M059J (cell line): ENCODE measurements at regions not wholly inside any gene's neighbourhood (a gene's known extent, or its start where the extent isn't known, plus 50 kb on each side); places are given as distances from the start of the nearest gene placed in this dataset.

Experiments used
- DNase-seq: peaks from one replicate; pipeline ENCODE4 v3.0.0-alpha.2; 2012; ENCODE audit warnings: low read depth

GRCh38 chr3:102599819-102600576, 165.2 kb downstream of the ZPLD1 start:
- DNase-seq = no peak

- no peak for DNase-seq
Observed at GRCh38 chr3:102605153-102605552, 170.3 kb downstream of the ZPLD1 start.

- DNase-seq = no peak
Observed at GRCh38 chr3:102608875-102609274, 174.1 kb downstream of the ZPLD1 start.

- DNase-seq = no peak
Observed at GRCh38 chr3:102614021-102614569, 179.3 kb downstream of the ZPLD1 start.

- no peak for DNase-seq
Observed at GRCh38 chr3:102614585-102614984, 179.8 kb downstream of the ZPLD1 start.

GRCh38 chr3:102617381-102617780, 182.6 kb downstream of the ZPLD1 start:
- DNase-seq = no peak

GRCh38 chr3:102619361-102619760, 184.5 kb downstream of the ZPLD1 start:
- no peak for DNase-seq

- no peak for DNase-seq
Observed at GRCh38 chr3:102629943-102630342, 195.1 kb downstream of the ZPLD1 start.

- DNase-seq = no peak
Observed at GRCh38 chr3:102630531-102630930, 195.7 kb downstream of the ZPLD1 start.

GRCh38 chr3:102643546-102643945, 208.7 kb downstream of the ZPLD1 start:
- DNase-seq = no peak

- DNase-seq = no peak
Observed at GRCh38 chr3:102646557-102646956, 211.7 kb downstream of the ZPLD1 start.

GRCh38 chr3:102660653-102661052, 225.8 kb downstream of the ZPLD1 start:
- no peak for DNase-seq

GRCh38 chr3:102661707-102662497, 227.1 kb downstream of the ZPLD1 start:
- DNase-seq = no peak

GRCh38 chr3:102662498-102662772, 227.6 kb downstream of the ZPLD1 start:
- no peak for DNase-seq

- no peak for DNase-seq
Observed at GRCh38 chr3:102664126-102664525, 229.3 kb downstream of the ZPLD1 start.

- DNase-seq = no peak
Observed at GRCh38 chr3:102665183-102665582, 230.4 kb downstream of the ZPLD1 start.

- no peak for DNase-seq
Observed at GRCh38 chr3:102668247-102668646, 233.4 kb downstream of the ZPLD1 start.

GRCh38 chr3:102670986-102671385, 236.2 kb downstream of the ZPLD1 start:
- no peak for DNase-seq

GRCh38 chr3:102672305-102672704, 237.5 kb downstream of the ZPLD1 start:
- DNase-seq = no peak

GRCh38 chr3:102673271-102674115, 238.7 kb downstream of the ZPLD1 start:
- DNase-seq = peak; percentile 52

- DNase-seq = no peak
Observed at GRCh38 chr3:102674284-102674683, 239.5 kb downstream of the ZPLD1 start.

- no peak for DNase-seq
Observed at GRCh38 chr3:102676424-102676823, 241.6 kb downstream of the ZPLD1 start.
